ENCODE measurements at regions not wholly inside any gene's neighbourhood (a gene's known extent, or its start where the extent isn't known, plus 50 kb on each side); places are given as distances from the start of the nearest gene placed in this dataset.
"Not testable (repeated sequence)": the region's sequence is repeated elsewhere in the genome, so short reads cannot be mapped to it uniquely, and the experiment has no call there.

DNA sequence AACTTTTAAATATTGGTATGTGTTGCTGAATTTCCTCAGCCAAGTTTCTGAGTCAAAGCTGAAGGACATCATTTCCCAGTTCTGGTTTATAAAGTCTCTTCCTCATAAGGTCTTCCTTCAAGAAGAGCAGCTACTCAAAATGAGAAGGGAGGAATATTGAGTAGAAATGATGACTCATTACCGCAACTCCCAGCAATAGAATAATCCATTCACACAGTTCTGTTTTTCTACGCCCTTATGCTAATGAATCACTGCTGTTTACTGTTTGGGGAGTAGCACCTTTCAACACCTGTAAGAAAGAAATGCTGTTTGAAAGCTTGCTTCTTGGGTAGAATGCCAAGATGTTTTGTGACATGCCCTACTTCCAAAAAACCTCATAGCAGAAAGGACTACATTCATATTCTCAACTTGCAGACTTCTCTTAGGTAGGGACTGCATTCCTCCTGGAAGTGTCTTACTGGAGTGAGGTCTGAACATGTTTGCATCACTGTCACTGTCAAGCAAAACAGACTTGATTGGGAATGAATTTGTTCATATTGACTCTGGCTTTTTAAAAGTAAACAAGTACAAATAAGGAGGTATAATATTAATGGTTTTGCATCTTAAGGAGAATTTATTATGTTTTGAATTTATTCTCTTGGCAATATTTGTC, 147.2 kb upstream of the BANK1 start:
- H3K4me3 ChIP-seq = no peak overlapping the region
- DNase-seq (no peak), ATAC-seq (no peak)
- H3K9me3 ChIP-seq = no peaks in the 10 kb centered on the region
- no peak overlapping the region for H3K27ac ChIP-seq
- TF ChIP-seq, protein P1, sequence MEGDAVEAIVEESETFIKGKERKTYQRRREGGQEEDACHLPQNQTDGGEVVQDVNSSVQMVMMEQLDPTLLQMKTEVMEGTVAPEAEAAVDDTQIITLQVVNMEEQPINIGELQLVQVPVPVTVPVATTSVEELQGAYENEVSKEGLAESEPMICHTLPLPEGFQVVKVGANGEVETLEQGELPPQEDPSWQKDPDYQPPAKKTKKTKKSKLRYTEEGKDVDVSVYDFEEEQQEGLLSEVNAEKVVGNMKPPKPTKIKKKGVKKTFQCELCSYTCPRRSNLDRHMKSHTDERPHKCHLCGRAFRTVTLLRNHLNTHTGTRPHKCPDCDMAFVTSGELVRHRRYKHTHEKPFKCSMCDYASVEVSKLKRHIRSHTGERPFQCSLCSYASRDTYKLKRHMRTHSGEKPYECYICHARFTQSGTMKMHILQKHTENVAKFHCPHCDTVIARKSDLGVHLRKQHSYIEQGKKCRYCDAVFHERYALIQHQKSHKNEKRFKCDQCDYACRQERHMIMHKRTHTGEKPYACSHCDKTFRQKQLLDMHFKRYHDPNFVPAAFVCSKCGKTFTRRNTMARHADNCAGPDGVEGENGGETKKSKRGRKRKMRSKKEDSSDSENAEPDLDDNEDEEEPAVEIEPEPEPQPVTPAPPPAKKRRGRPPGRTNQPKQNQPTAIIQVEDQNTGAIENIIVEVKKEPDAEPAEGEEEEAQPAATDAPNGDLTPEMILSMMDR (IDR thresholded peaks at IDR 0.05) = no peak
- intact Hi-C loops (cut with DNase I) = no loop called here
- no peaks in the 10 kb centered on the region for H3K36me3 ChIP-seq
- no peaks in the 10 kb centered on the region for H3K4me1 ChIP-seq
- H3K27me3 ChIP-seq (ENCODE audit: low read depth) = no peaks in the 10 kb centered on the region

DNA sequence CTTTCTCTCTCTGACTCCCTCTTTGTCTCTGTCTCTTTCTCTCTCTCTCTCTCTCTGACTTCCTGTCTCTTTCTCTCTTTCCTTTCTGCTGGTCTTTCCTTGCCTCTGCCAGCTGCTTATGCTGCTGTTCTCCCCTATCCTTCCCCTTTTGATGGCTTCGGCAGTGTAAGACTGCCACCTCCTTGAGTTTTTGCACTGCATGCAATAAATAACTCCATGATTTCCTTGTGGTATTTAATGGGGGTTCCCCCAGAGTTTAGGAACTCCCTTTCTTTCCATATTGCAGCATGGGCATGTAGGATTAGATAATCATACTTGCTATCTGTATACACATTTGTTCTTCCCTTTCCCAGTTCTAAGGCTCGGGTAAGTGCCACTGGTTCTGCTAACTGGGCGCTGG, 157.8 kb upstream of the BANK1 start:
- H3K4me3 ChIP-seq; DNase-seq; H3K4me1 ChIP-seq; ATAC-seq; H3K36me3 ChIP-seq; H3K27ac ChIP-seq; intact Hi-C loops (cut with DNase I); H3K27me3 ChIP-seq (ENCODE audit: low read depth); H3K9me3 ChIP-seq: not testable (repeated sequence)

DNA sequence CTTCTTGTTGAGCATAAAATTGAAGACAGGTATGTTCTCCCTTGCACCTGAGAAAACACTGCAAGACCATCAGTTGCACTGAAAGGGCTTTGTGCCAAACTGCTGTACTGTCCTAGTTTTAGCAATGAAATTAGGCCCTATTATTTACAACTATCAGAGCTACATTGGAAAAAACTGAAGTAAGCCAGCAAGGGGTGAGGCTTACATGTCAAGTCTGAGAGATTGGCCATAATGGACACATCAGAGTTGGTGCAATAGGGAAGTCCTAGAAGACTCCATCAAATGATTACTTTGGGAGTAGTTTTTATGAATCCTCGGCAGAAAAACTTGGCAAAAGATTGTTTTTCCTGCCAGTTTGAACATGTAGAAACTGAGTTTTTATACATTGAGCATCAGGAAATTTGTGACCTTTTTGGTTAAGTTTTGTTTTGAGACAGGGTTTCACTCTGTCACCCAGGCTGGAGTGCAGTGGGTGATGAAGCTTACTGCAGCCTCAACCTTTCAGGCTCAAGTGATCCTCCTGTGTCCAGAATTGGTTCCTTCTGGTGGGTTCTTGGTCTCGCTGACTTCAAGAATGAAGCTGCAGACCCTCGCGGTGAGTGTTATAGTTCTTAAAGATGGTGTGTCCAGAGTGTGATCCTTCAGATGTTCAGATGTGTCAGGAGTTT, 160.1 kb upstream of the BANK1 start:
- ATAC-seq (no peak), DNase-seq (no peak)
- H3K4me1 ChIP-seq = no peaks in the 10 kb centered on the region
- TF ChIP-seq, protein P1 (IDR thresholded peaks at IDR 0.05) = no peak
- no peaks in the 10 kb centered on the region for H3K9me3 ChIP-seq
- no peak overlapping the region for H3K4me3 ChIP-seq
- H3K27me3 ChIP-seq (ENCODE audit: low read depth) = no peaks in the 10 kb centered on the region
- no peaks in the 10 kb centered on the region for H3K36me3 ChIP-seq
- intact Hi-C loops (cut with DNase I) = no loop called here
- no peak overlapping the region for H3K27ac ChIP-seq

DNA sequence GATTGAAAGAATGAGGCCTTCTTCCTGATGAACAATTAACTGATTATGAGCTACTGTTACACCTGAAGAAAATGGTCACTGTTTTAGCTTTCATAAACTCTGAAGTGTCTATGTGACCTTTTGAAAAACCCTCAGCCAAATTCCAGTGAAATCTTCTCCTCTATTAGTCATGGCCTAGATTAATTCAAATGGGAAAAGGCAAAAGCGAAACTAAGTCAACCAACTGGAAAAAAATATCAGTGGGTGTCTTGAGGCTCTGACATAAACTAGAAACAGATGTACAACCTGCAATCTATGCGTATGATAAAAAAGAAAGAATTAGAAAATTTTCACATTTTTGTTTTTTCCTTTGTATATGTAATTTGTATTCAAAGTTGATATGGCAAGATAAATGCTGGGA, 169.4 kb upstream of the BANK1 start:
- Histone ChIP-seq H3K4me1 (no peaks in the 10 kb centered on the region), H3K4me3 (no peak overlapping the region), H3K27ac (no peak overlapping the region), H3K27me3 (ENCODE audit: low read depth) (no peaks in the 10 kb centered on the region), H3K36me3 (no peaks in the 10 kb centered on the region), H3K9me3 (no peaks in the 10 kb centered on the region)
- ATAC-seq = no peak
- TF ChIP-seq, protein P1 (IDR thresholded peaks at IDR 0.05) = no peak
- no peak for DNase-seq
- intact Hi-C loops (cut with DNase I) = no loop called here

DNA sequence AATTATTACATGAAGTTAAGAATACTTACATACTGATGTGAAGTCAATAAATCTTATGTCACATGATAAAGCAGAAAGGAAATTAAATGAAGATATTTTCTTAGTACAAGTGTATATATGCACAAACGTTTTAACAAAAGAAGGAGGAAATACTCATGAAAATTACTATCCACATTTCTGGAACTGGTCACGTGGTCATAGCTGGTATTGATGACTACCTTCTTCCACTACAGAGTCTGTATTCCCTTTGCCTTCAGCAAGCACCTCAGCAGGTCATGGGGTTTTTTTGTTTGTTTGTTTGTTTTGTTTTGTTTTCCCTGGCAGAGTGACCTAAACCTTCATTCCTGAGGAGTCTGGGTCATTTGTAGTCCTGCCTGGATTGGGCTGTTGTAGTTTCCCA, 174.9 kb upstream of the BANK1 start:
- no peaks in the 10 kb centered on the region for H3K36me3 ChIP-seq
- no peak overlapping the region for H3K27ac ChIP-seq
- H3K9me3 ChIP-seq = no peaks in the 10 kb centered on the region
- intact Hi-C loops (cut with DNase I) = no loop called here
- TF ChIP-seq, protein P1 (IDR thresholded peaks at IDR 0.05) = no peak
- H3K4me1 ChIP-seq = no peaks in the 10 kb centered on the region
- no peaks in the 10 kb centered on the region for H3K27me3 ChIP-seq (ENCODE audit: low read depth)
- ATAC-seq = no peak
- no peak for DNase-seq
- H3K4me3 ChIP-seq = no peak overlapping the region

DNA sequence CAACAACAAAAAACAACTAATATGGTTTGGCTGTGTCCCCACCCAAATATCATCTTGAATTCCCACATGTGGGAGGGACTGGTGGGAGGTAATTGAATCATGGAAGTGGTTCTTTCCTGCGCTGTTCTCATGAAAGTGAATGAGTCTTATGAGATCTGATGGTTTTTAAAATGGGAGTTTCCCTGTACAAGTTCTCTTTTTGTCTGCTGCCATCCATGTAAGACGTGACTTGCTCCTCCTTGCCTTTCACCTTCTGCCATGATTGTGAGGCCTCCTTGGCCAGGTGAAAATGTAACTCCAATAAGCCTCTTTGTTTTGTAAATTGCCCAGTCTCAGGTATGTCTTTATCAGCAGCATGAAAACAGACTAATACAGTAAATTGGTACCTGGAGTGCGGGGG, 183.5 kb upstream of the BANK1 start:
- H3K4me3 ChIP-seq; ATAC-seq; H3K4me1 ChIP-seq; H3K9me3 ChIP-seq; H3K27ac ChIP-seq; intact Hi-C loops (cut with DNase I); H3K27me3 ChIP-seq (ENCODE audit: low read depth); DNase-seq; H3K36me3 ChIP-seq: not testable (repeated sequence)

All from lower lobe of right lung (tissue), 2 donors.